ENCODE measurements at regions not wholly inside any gene's neighbourhood (a gene's known extent, or its start where the extent isn't known, plus 50 kb on each side); places are given as distances from the start of the nearest gene placed in this dataset.

GRCh38 chr6:14966906-14967711, 278.8 kb upstream of the JARID2 start:
- Histone ChIP-seq H3K27me3 (ENCODE audit: insufficient read depth) (no peaks in the 10 kb centered on the region), H3K4me1 (ENCODE audit: insufficient read depth) (peaks cover 46% of the 10 kb centered on the region), H3K4me2 (no peak overlapping the region), H3K36me3 (ENCODE audit: insufficient read depth) (no peaks in the 10 kb centered on the region), H2AFZ (no peak overlapping the region), H3F3A (replicated peaks; ENCODE audit: low read depth) (0 out of 2 replicates have a peak, but pooled peaks cover 3% of the 10 kb centered on the region), H3K9me2 (ENCODE audit: insufficient read depth) (no peaks in the 10 kb centered on the region), H4K20me1 (replicated peaks; ENCODE audit: insufficient read depth) (no peaks in the 10 kb centered on the region), H3K4me3 (no peak overlapping the region), H3K27ac (ENCODE audit: low read depth) (peak overlapping the region; percentile 76; the same call in 1 of the 2 replicates), H3K79me2 (replicated peaks; ENCODE audit: insufficient read depth) (no peaks in the 10 kb centered on the region; the same call in none of the 2 replicates)
- TF ChIP-seq STAT1 (IDR thresholded peaks at IDR 0.05; ENCODE audit: unreplicated experiment), result no peak
- TF ChIP-seq POLR2AphosphoS5 (IDR thresholded peaks at IDR 0.05; ENCODE audit: low read depth), result no peak
- no peak for TF ChIP-seq ZNF331 (CRISPR knock-in tag; IDR thresholded peaks at IDR 0.05; ENCODE audit: low read depth)
- no peak for TF ChIP-seq EZH2 (IDR thresholded peaks at IDR 0.05; ENCODE audit: low read depth, unreplicated experiment)
- TF ChIP-seq CTCF (conservative IDR thresholded peaks at IDR 0.05; ENCODE audit: low read depth in 2 of 2), result no peak
- no peak for TF ChIP-seq EZH2phosphoT487 (IDR thresholded peaks at IDR 0.05; ENCODE audit: unreplicated experiment)
- TF ChIP-seq CREB1 (CRISPR knock-in tag; IDR thresholded peaks at IDR 0.05; ENCODE audit: low read depth), result no peak
- no peak for TF ChIP-seq ETS1 (IDR thresholded peaks at IDR 0.05)
- no peak for TF ChIP-seq ZNF462 (CRISPR knock-in tag; IDR thresholded peaks at IDR 0.05)
- no peak for TF ChIP-seq ZNF114 (CRISPR knock-in tag; IDR thresholded peaks at IDR 0.05)
- peaks cover 2% of the 10 kb centered on the region for H3K27me3 Mint-ChIP-seq (ENCODE audit: insufficient read depth, low read depth, poor library complexity)
- DNase-seq (ENCODE audit: low spot score) (no peak), ATAC-seq (no peak)
- H3K27ac Mint-ChIP-seq, result peak overlapping the region; percentile 56; the same call in 1 of the 2 replicates
- peaks cover 11% of the 10 kb centered on the region; the same call in 2 of the 3 replicates for H3K9me3 Mint-ChIP-seq
- peaks cover 17% of the 10 kb centered on the region for H3K36me3 Mint-ChIP-seq (ENCODE audit: low read depth)
- H3K4me1 Mint-ChIP-seq, result peaks cover 36% of the 10 kb centered on the region
- H3K4me3 Mint-ChIP-seq, result no peak overlapping the region
